ENCODE measurements at regions not wholly inside any gene's neighbourhood (a gene's known extent, or its start where the extent isn't known, plus 50 kb on each side); places are given as distances from the start of the nearest gene placed in this dataset.

- H3K4me3 ChIP-seq (replicated peaks; ENCODE audit: low read depth, low read length), result no peak overlapping the region
- no peak for DNase-seq (ENCODE audit: extremely low read depth, low read depth)
- TF ChIP-seq CTCF (IDR thresholded peaks at IDR 0.05; ENCODE audit: low read depth, low read length, missing control alignments), result no peak
Measured at GRCh38 chr2:34912084-34912483, 1313.0 kb upstream of the FAM98A start.

GRCh38 chr2:34909992-34910705 lies 1311.0 kb upstream of the FAM98A start:
- H3K4me3 ChIP-seq (replicated peaks; ENCODE audit: low read depth, low read length), result no peak overlapping the region
- no peak for TF ChIP-seq CTCF (IDR thresholded peaks at IDR 0.05; ENCODE audit: low read depth, low read length, missing control alignments)
- no peak for DNase-seq (ENCODE audit: extremely low read depth, low read depth)

- no peak for DNase-seq (ENCODE audit: extremely low read depth, low read depth)
- no peak for TF ChIP-seq CTCF (IDR thresholded peaks at IDR 0.05; ENCODE audit: low read depth, low read length, missing control alignments)
- no peak overlapping the region for H3K4me3 ChIP-seq (replicated peaks; ENCODE audit: low read depth, low read length)
Measured at GRCh38 chr2:34907812-34908211, 1308.7 kb upstream of the FAM98A start.

- no peak for TF ChIP-seq CTCF (IDR thresholded peaks at IDR 0.05; ENCODE audit: low read depth, low read length, missing control alignments)
- H3K4me3 ChIP-seq (replicated peaks; ENCODE audit: low read depth, low read length), result no peak overlapping the region
- no peak for DNase-seq (ENCODE audit: extremely low read depth, low read depth)
Measured at GRCh38 chr2:34901739-34902138, 1302.6 kb upstream of the FAM98A start.

- TF ChIP-seq CTCF (IDR thresholded peaks at IDR 0.05; ENCODE audit: low read depth, low read length, missing control alignments), result no peak
- H3K4me3 ChIP-seq (replicated peaks; ENCODE audit: low read depth, low read length), result no peak overlapping the region
- no peak for DNase-seq (ENCODE audit: extremely low read depth, low read depth)
Measured at GRCh38 chr2:34899079-34899478, 1300.0 kb upstream of the FAM98A start.

GRCh38 chr2:34892766-34893165 lies 1293.7 kb upstream of the FAM98A start:
- DNase-seq (ENCODE audit: extremely low read depth, low read depth), result no peak
- H3K4me3 ChIP-seq (replicated peaks; ENCODE audit: low read depth, low read length), result no peak overlapping the region
- TF ChIP-seq CTCF (IDR thresholded peaks at IDR 0.05; ENCODE audit: low read depth, low read length, missing control alignments), result no peak

- DNase-seq (ENCODE audit: extremely low read depth, low read depth), result no peak
- no peak overlapping the region for H3K4me3 ChIP-seq (replicated peaks; ENCODE audit: low read depth, low read length)
- no peak for TF ChIP-seq CTCF (IDR thresholded peaks at IDR 0.05; ENCODE audit: low read depth, low read length, missing control alignments)
Measured at GRCh38 chr2:34892256-34892655, 1293.2 kb upstream of the FAM98A start.

Data from HFF-Myc (cell line).